ENCODE measurements at regions not wholly inside any gene's neighbourhood (a gene's known extent, or its start where the extent isn't known, plus 50 kb on each side); places are given as distances from the start of the nearest gene placed in this dataset.

- TF ChIP-seq CTCF (optimal IDR thresholded peaks at IDR 0.05 in 1 of 3, IDR thresholded peaks at IDR 0.05 in 1 of 3, conservative IDR thresholded peaks at IDR 0.05 in 1 of 3; ENCODE audit: extremely low read depth in 1 of 3, insufficient read depth in 2 of 3, low read length in 3 of 3) (no peak), EZH2 (IDR thresholded peaks at IDR 0.05; ENCODE audit: low read length) (no peak)
Measured at GRCh38 chr5:165859251-165859650, 2353.8 kb downstream of the MAT2B start.

Data from keratinocyte (primary cell).